ENCODE measurements at regions not wholly inside any gene's neighbourhood (a gene's known extent, or its start where the extent isn't known, plus 50 kb on each side); places are given as distances from the start of the nearest gene placed in this dataset.

DNA sequence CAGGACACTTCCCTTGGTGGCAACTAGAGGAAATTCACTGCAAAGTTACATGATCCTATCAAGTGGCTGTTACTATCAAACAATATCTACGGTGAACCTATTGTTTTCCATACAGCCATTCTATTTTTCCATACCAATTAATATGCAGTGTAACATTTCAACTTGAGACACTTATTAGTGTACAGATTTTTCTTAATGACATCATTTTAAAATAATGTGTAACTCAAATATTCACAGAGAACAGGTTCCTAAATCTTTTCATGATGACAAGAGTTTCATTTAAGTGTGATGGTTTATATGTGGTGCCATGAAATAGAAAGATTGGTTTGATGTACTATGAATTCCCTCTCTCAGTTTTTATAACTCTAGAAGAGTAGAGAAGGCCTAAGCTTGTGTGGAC, 291.2 kb upstream of the SOX5 start:
- TF ChIP-seq EZH2phosphoT487 (IDR thresholded peaks at IDR 0.05; ENCODE audit: borderline replicate concordance) (no peak), ELF1 (IDR thresholded peaks at IDR 0.05; ENCODE audit: borderline replicate concordance, low read depth) (no peak), TCF7L2 (IDR thresholded peaks at IDR 0.05; ENCODE audit: borderline replicate concordance, extremely low read depth, insufficient read depth, insufficient read length) (no peak), CEBPB (IDR thresholded peaks at IDR 0.05; ENCODE audit: low read depth) (no peak), POLR2A (IDR thresholded peaks at IDR 0.05; ENCODE audit: borderline replicate concordance, extremely low read depth, insufficient read depth, insufficient read length) (no peak), ZNF274 (IDR thresholded peaks at IDR 0.05; ENCODE audit: low read depth, low read length) (no peak), FOSL1 (IDR thresholded peaks at IDR 0.05; ENCODE audit: low read depth) (no peak), JUND (IDR thresholded peaks at IDR 0.05) (no peak), YY1 (IDR thresholded peaks at IDR 0.05; ENCODE audit: extremely low read depth, insufficient replicate concordance, low read depth, low read length) (no peak), SRF (IDR thresholded peaks at IDR 0.05; ENCODE audit: low read depth) (no peak), POLR2AphosphoS5 (IDR thresholded peaks at IDR 0.05; ENCODE audit: low read depth, low read length) (no peak), EGR1 (IDR thresholded peaks at IDR 0.05; ENCODE audit: low read depth) (no peak), SIN3A (IDR thresholded peaks at IDR 0.05; ENCODE audit: low read depth) (no peak)
- TF ChIP-seq, protein P1, sequence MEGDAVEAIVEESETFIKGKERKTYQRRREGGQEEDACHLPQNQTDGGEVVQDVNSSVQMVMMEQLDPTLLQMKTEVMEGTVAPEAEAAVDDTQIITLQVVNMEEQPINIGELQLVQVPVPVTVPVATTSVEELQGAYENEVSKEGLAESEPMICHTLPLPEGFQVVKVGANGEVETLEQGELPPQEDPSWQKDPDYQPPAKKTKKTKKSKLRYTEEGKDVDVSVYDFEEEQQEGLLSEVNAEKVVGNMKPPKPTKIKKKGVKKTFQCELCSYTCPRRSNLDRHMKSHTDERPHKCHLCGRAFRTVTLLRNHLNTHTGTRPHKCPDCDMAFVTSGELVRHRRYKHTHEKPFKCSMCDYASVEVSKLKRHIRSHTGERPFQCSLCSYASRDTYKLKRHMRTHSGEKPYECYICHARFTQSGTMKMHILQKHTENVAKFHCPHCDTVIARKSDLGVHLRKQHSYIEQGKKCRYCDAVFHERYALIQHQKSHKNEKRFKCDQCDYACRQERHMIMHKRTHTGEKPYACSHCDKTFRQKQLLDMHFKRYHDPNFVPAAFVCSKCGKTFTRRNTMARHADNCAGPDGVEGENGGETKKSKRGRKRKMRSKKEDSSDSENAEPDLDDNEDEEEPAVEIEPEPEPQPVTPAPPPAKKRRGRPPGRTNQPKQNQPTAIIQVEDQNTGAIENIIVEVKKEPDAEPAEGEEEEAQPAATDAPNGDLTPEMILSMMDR (IDR thresholded peaks at IDR 0.05 in 2 of 3, conservative IDR thresholded peaks at IDR 0.05 in 1 of 3; ENCODE audit: borderline replicate concordance in 1 of 3, insufficient read depth in 1 of 3, low read depth in 2 of 3, low read length in 2 of 3), result no peak
- TF ChIP-seq, protein P2, sequence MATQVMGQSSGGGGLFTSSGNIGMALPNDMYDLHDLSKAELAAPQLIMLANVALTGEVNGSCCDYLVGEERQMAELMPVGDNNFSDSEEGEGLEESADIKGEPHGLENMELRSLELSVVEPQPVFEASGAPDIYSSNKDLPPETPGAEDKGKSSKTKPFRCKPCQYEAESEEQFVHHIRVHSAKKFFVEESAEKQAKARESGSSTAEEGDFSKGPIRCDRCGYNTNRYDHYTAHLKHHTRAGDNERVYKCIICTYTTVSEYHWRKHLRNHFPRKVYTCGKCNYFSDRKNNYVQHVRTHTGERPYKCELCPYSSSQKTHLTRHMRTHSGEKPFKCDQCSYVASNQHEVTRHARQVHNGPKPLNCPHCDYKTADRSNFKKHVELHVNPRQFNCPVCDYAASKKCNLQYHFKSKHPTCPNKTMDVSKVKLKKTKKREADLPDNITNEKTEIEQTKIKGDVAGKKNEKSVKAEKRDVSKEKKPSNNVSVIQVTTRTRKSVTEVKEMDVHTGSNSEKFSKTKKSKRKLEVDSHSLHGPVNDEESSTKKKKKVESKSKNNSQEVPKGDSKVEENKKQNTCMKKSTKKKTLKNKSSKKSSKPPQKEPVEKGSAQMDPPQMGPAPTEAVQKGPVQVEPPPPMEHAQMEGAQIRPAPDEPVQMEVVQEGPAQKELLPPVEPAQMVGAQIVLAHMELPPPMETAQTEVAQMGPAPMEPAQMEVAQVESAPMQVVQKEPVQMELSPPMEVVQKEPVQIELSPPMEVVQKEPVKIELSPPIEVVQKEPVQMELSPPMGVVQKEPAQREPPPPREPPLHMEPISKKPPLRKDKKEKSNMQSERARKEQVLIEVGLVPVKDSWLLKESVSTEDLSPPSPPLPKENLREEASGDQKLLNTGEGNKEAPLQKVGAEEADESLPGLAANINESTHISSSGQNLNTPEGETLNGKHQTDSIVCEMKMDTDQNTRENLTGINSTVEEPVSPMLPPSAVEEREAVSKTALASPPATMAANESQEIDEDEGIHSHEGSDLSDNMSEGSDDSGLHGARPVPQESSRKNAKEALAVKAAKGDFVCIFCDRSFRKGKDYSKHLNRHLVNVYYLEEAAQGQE (IDR thresholded peaks at IDR 0.05; ENCODE audit: low read depth), result no peak
- Histone ChIP-seq H3K9me2 (ENCODE audit: insufficient read depth) (no peaks in the 10 kb centered on the region), H3K4me3 (replicated peaks in 1 of 2; ENCODE audit: low read depth in 1 of 2, low read length in 2 of 2) (no peak overlapping the region), H3K9ac (ENCODE audit: low read length) (no peak overlapping the region), H3K9me3 (ENCODE audit: control insufficient read depth in 1 of 2, insufficient read depth in 1 of 2, low read depth in 1 of 2, low read length in 2 of 2) (peaks cover 0 to 3% of the 10 kb centered on the region in 2 experiments; a peak in 2 of 4 replicates), H3K27ac (ENCODE audit: low read depth, low read length) (no peak overlapping the region), H3K27me3 (ENCODE audit: insufficient read depth, low read length) (no peaks in the 10 kb centered on the region), H2AFZ (ENCODE audit: low read depth, low read length, poor library complexity, severe bottlenecking) (no peak overlapping the region), H3K36me3 (ENCODE audit: control insufficient read depth in 1 of 2, insufficient read depth in 2 of 2, low read length in 2 of 2) (no peaks in the 10 kb centered on the region), H3K4me1 (ENCODE audit: control insufficient read depth in 1 of 2, insufficient read depth in 2 of 2, low read length in 2 of 2) (no peaks in the 10 kb centered on the region), H4K20me1 (ENCODE audit: insufficient read depth) (no peaks in the 10 kb centered on the region), H3K79me2 (ENCODE audit: insufficient read depth, low read length) (no peaks in the 10 kb centered on the region), H3K4me2 (ENCODE audit: low read length) (no peak overlapping the region)
- ATAC-seq, result no peak
- DNase-seq (ENCODE audit: low read depth, low spot score), result no peak
- RAD21 ChIA-PET (ENCODE audit: low non-redundant PET in 1 of 2, low total read pairs in 2 of 2, uncharacterized antibody in 2 of 2, unreplicated experiment in 2 of 2), result no interaction called here
- POLR2A ChIA-PET, result no interaction called here
- no TSS peak for BruUV-seq (replicated peaks)
- CTCF ChIA-PET, result no interaction called here
- intact Hi-C loops (cut with micrococcal nuclease), result no loop called here

Measured in HCT116 (cell line).